Prostate gland (tissue), 2 donors: ENCODE measurements at regions not wholly inside any gene's neighbourhood (a gene's known extent, or its start where the extent isn't known, plus 50 kb on each side); places are given as distances from the start of the nearest gene placed in this dataset.
"Not testable (repeated sequence)": the region's sequence is repeated elsewhere in the genome, so short reads cannot be mapped to it uniquely, and the experiment has no call there.

ENCODE experiments used
- DNase-seq: peaks from one replicate; pipeline ENCODE4 v3.0.0-alpha.2; 2019; ENCODE audit warnings: low spot score
- H3K27ac ChIP-seq, 2 donors: fragments of 200-600 bp; sonication (generic); 2 replicates each; pipeline ENCODE4 v1.5.1; 2017 to 2019
- H3K27me3 ChIP-seq: fragments of 200-600 bp; sonication (generic); replicated peaks from 2 replicates; pipeline ENCODE4 v1.5.1; 2019; ENCODE audit not compliant: insufficient read depth
- H3K36me3 ChIP-seq, 2 donors: fragments of 200-600 bp; sonication (generic); 1 replicate in 1 of 2; 2 replicates in 1 of 2; pipeline versions ENCODE4 v1.5.1 to v1.8.1; 2017 to 2019
- H3K4me1 ChIP-seq: fragments of 200-600 bp; sonication (generic); replicated peaks from 2 replicates; pipeline ENCODE4 v1.5.1; 2019
- H3K4me3 ChIP-seq, 2 donors: fragments of 200-600 bp; sonication (generic); 2 replicates each; pipeline ENCODE4 v1.5.1; 2017 to 2019
- H3K9me3 ChIP-seq: fragments of 200-600 bp; sonication (generic); 2 replicates; pipeline ENCODE4 v1.5.1; 2017
- POLR2A ChIP-seq: fragments of 450-650 bp; IDR thresholded peaks from one replicate; pipeline ENCODE4 v1.6.1; 2016; ENCODE audit warnings: antibody characterized with exemption, mild to moderate bottlenecking
- POLR2AphosphoS5 ChIP-seq: sonication (generic); formaldehyde crosslinking; IDR thresholded peaks from one replicate; pipeline ENCODE4 v1.6.1; 2017; ENCODE audit warnings: antibody characterized with exemption
- WGBS: methylation state at CpG from one replicate; pipeline ENCODE4 v1.1.5; 2018; 5-methylcytosine and 5-hydroxymethylcytosine counted together
- intact Hi-C: fragments of 100-400 bp; cut with DNase I; formaldehyde crosslinking; loops from one replicate; pipeline ENCODE4 v1.14.2; 2022
- TF ChIP-seq, protein P1 (sequence below), 4 experiments: fragments of 200-600 bp in 2 of 4; fragments of 450-650 bp in 2 of 4; sonication (generic) in 2 of 4; IDR thresholded peaks; 1 replicate in 3 of 4; 2 replicates in 1 of 4; pipeline ENCODE4 v1.5.1; 2016 to 2019; ENCODE audit warnings: antibody characterized with exemption in 4 of 4, mild to moderate bottlenecking in 2 of 4, moderate library complexity in 2 of 4

DNA sequence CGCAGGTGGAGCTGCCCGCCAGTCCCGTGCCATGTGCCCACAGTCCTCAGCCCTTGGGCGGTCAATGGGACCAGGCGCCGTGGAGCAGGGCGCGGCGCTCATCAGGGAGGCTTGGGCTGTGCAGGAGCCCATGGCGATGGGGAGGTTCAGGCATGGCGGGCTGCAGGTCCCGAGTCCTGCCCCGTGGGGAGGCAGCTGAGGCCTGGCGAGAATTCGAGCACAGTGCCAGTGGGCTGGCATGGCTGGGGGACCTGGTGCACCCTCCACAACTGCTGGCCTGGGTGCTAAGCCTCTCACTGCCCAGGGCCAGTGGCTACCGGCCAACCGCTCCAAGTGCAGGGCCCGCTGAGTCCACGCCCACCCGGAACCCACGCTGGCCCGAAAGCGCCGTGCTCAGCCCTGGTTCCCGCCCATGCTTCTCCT, 646.5 kb downstream of the GABRG1 start:
- 98% methylated on average over 25 of the region's 25 CpGs for WGBS
- DNase-seq = no peak

DNA sequence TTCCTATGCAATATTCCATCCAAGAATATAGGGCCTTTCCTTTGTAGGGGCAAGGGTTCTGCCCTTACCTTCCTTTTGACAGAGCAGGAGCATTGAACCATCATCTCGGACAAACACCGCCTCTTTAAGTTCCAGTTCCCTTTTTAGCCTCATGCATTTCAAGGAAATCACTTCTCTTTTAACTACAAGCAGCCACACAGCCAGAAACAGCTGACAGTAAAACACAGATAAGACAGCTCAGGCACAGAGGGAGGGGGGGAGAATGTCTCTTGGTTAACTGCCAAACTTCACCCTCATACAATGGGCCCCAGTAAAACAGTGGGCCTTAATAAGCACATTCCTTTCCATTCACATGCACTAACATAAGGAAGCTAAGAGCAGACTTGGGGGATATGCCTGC, 648.3 kb downstream of the GABRG1 start:
- Histone ChIP-seq H3K27ac (no peak overlapping the region), H3K4me1 (no peaks in the 10 kb centered on the region), H3K27me3 (no peaks in the 10 kb centered on the region), H3K4me3 (no peak overlapping the region), H3K36me3 (no peaks in the 10 kb centered on the region), H3K9me3 (no peaks in the 10 kb centered on the region)
- DNase-seq = no peak
- 48% methylated on average over 2 of the region's 2 CpGs for WGBS
- intact Hi-C loops = no loop called here
- TF ChIP-seq, protein P1, sequence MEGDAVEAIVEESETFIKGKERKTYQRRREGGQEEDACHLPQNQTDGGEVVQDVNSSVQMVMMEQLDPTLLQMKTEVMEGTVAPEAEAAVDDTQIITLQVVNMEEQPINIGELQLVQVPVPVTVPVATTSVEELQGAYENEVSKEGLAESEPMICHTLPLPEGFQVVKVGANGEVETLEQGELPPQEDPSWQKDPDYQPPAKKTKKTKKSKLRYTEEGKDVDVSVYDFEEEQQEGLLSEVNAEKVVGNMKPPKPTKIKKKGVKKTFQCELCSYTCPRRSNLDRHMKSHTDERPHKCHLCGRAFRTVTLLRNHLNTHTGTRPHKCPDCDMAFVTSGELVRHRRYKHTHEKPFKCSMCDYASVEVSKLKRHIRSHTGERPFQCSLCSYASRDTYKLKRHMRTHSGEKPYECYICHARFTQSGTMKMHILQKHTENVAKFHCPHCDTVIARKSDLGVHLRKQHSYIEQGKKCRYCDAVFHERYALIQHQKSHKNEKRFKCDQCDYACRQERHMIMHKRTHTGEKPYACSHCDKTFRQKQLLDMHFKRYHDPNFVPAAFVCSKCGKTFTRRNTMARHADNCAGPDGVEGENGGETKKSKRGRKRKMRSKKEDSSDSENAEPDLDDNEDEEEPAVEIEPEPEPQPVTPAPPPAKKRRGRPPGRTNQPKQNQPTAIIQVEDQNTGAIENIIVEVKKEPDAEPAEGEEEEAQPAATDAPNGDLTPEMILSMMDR (IDR thresholded peaks at IDR 0.05) = no peak
- no peak for TF ChIP-seq POLR2AphosphoS5
- TF ChIP-seq POLR2A = no peak

More for the DNA sequence above, 646.5 kb downstream of the GABRG1 start:
- H3K4me3 ChIP-seq = no peak overlapping the region
- H3K9me3 ChIP-seq = no peaks in the 10 kb centered on the region
- intact Hi-C loops = no loop called here
- TF ChIP-seq, protein P1 (IDR thresholded peaks at IDR 0.05) = no peak
- TF ChIP-seq POLR2AphosphoS5 (no peak), POLR2A (no peak)
- H3K27me3 ChIP-seq = no peaks in the 10 kb centered on the region
- no peaks in the 10 kb centered on the region for H3K4me1 ChIP-seq
- H3K36me3 ChIP-seq = no peaks in the 10 kb centered on the region
- H3K27ac ChIP-seq = no peak overlapping the region

DNA sequence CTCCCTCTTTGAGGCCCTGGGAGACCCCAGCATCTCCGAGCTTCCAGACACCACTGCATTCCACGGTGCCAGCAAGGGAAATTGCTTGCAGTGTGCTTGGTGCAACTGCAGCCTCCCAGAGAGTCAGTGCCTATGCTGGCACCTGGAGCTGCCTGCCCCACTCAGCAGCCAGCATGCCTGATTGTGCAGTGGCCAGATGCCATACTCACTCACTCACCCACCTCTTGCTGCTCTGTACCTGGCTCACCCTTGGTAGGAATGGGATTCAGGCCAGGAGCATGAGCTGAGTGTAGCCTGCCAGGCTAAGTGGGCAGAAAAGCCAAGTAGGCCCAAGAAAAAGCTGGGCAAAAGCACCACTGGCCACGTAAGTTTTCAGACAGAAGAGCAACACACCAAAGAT, 651.4 kb downstream of the GABRG1 start:
- H3K9me3 ChIP-seq = no peaks in the 10 kb centered on the region
- no peaks in the 10 kb centered on the region for H3K4me1 ChIP-seq
- 65% methylated on average over 3 of the region's 3 CpGs for WGBS
- H3K27me3 ChIP-seq = no peaks in the 10 kb centered on the region
- DNase-seq = no peak
- no peak overlapping the region for H3K4me3 ChIP-seq
- no peaks in the 10 kb centered on the region for H3K36me3 ChIP-seq
- intact Hi-C loops = no loop called here
- TF ChIP-seq POLR2A (no peak), POLR2AphosphoS5 (no peak)
- TF ChIP-seq, protein P1 (IDR thresholded peaks at IDR 0.05) = no peak
- no peak overlapping the region for H3K27ac ChIP-seq

DNA sequence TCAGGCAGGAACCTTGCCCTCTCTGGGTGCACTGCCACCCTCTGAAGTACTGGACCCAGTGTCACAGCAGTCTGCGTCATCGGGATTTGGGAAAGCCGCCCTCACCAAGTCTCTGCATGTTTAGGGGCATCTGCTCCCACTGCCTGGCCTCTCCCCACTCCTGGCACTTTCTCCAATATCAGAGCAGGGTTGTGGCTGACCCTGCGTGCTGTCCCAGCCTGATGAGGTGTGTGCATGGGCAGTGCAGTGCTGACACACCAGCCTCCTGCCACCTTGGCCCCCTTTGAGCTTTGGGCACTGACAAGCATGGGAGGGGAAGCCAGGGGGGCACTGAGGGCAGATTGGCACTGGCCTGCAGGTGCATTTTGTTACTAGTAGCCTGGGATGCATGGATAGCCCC, 652.5 kb downstream of the GABRG1 start:
- 94% methylated on average over 4 of the region's 4 CpGs for WGBS
- no peak for DNase-seq
- intact Hi-C loops = no loop called here

DNA sequence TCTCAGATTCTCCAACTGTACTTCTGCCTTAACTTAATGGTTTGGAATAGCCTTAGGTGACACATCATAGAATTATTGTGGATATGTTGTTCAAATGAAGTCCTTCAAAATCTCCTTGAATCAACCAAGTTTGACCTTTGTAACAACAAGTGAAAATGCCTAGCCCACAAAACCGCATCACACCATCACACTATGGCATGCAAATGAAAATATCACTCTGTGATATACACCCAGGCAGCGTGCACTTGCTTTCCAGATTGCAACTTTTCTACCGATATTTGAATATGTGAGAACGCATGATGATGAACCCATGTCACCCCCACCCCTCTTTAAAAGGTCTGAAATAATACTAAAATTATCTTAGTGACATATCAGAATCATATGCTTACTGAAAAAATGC, 656.7 kb downstream of the GABRG1 start:
- no peak overlapping the region for H3K27ac ChIP-seq
- no peaks in the 10 kb centered on the region for H3K36me3 ChIP-seq
- no peaks in the 10 kb centered on the region for H3K4me1 ChIP-seq
- no peaks in the 10 kb centered on the region for H3K9me3 ChIP-seq
- no peak for TF ChIP-seq POLR2A
- TF ChIP-seq POLR2AphosphoS5 = no peak
- TF ChIP-seq, protein P1 (IDR thresholded peaks at IDR 0.05) = no peak
- H3K4me3 ChIP-seq = no peak overlapping the region
- H3K27me3 ChIP-seq = no peaks in the 10 kb centered on the region
- intact Hi-C loops = no loop called here
- 84% methylated on average over 4 of the region's 4 CpGs for WGBS
- DNase-seq = no peak

More for the DNA sequence above, 652.5 kb downstream of the GABRG1 start:
- H3K27me3 ChIP-seq = no peaks in the 10 kb centered on the region
- TF ChIP-seq POLR2AphosphoS5 (no peak), POLR2A (no peak)
- TF ChIP-seq, protein P1 (IDR thresholded peaks at IDR 0.05) = no peak
- no peaks in the 10 kb centered on the region for H3K4me1 ChIP-seq
- H3K4me3 ChIP-seq = no peak overlapping the region
- H3K9me3 ChIP-seq = no peaks in the 10 kb centered on the region
- no peak overlapping the region for H3K27ac ChIP-seq
- H3K36me3 ChIP-seq = no peaks in the 10 kb centered on the region

DNA sequence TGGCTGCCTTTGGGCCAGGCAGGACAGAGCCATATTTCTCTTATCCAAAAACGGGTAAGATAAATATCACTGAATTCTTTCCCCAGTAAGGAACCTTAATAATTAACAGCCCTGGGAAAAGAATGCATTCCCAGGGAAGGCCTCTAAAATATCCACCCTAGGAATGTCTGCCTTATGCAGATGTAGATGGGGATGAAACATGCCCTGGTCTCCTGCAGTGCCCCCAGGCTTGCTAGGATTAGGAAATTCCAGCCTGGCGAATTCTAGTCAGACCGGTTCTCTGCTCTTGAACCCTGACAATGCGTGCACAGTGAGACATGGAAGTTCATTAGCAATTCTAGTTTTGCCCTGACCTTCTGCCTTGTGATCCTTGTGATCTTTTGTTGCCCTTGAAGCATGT, 663.7 kb downstream of the GABRG1 start:
- DNase-seq, H3K36me3 ChIP-seq, H3K4me3 ChIP-seq, H3K27me3 ChIP-seq, H3K27ac ChIP-seq, intact Hi-C loops, H3K4me1 ChIP-seq, H3K9me3 ChIP-seq: not testable (repeated sequence)
- 61% methylated on average over 4 of the region's 4 CpGs for WGBS
